Endothelial cell of umbilical vein (primary cell): ENCODE measurements at regions not wholly inside any gene's neighbourhood (a gene's known extent, or its start where the extent isn't known, plus 50 kb on each side); places are given as distances from the start of the nearest gene placed in this dataset.

Experiments used
- BruUV-seq: library from RNA; stranded (reverse); fragments of 400-500 nt; replicated peaks from 2 replicates; lab custom pipeline; 2021; lab: Mats Ljungman, UMichigan
- CTCF ChIA-PET: fragments of 300-600, 350-600 bp; sonication (Branson Sonifier 250); formaldehyde crosslinking; loops from one replicate; lab custom pipeline; 2021; ENCODE audit warnings: antibody characterized with exemption, inconsistent platforms; lab: Charles Lee
- POLR2A ChIA-PET: fragments of 300-600, 350-600 bp; sonication (Branson Sonifier 250); formaldehyde crosslinking; loops from one replicate; lab custom pipeline; 2021; ENCODE audit warnings: antibody characterized with exemption, inconsistent platforms; lab: Charles Lee
- DNase-seq: peaks from one replicate; pipeline ENCODE4 v3.0.0-alpha.2; 2011; ENCODE audit warnings: low read depth, low spot score
- FAIRE-seq: peaks from 2 replicates; lab custom pipeline; 2011; peaks lifted over from hg19 to GRCh38; lab: Jason Lieb, UNC
- H2AFZ ChIP-seq: 2 replicates; pipeline ENCODE4 v1.6.0; 2012; ENCODE audit warnings: low read depth, low read length, control low read depth, inconsistent platforms
- H3K27ac ChIP-seq: 2 replicates; pipeline ENCODE4 v1.5.1; 2011; ENCODE audit warnings: low read depth, mild to moderate bottlenecking, control low read depth, low read length, moderate library complexity; ENCODE audit not compliant: insufficient read depth
- H3K27me3 ChIP-seq, 2 experiments: 2 replicates each; pipeline versions ENCODE4 v1.6.0 to v1.6.1; 2011; ENCODE audit warnings: low read length in 2 of 2, mixed read lengths in 1 of 2; ENCODE audit not compliant: control insufficient read depth in 2 of 2, insufficient read depth in 2 of 2
- H3K36me3 ChIP-seq, 2 experiments: 2 replicates in 1 of 2; 3 replicates in 1 of 2; pipeline ENCODE4 v1.5.1; 2011; ENCODE audit warnings: low read length in 2 of 2, mild to moderate bottlenecking in 1 of 2, moderate library complexity in 1 of 2; ENCODE audit not compliant: control insufficient read depth in 2 of 2, insufficient read depth in 2 of 2; ENCODE audit errors: extremely low read depth in 1 of 2
- H3K4me1 ChIP-seq: 3 replicates; pipeline ENCODE4 v1.5.1; 2011; ENCODE audit warnings: mild to moderate bottlenecking, low read length; ENCODE audit not compliant: control insufficient read depth, insufficient read depth; ENCODE audit errors: extremely low read depth
- H3K4me2 ChIP-seq: 2 replicates; pipeline ENCODE4 v1.6.1; 2011; ENCODE audit warnings: low read length, control low read depth, mixed read lengths; ENCODE audit not compliant: insufficient read depth
- H3K4me3 ChIP-seq, 3 experiments: fragments of 200-600 bp in 1 of 3; sonication (generic), shearing (Covaris generic) in 1 of 3; replicated peaks in 1 of 3; 2 replicates each; pipeline ENCODE4 v1.5.1; 2011 to 2016; ENCODE audit warnings: control low read depth in 3 of 3, low read length in 3 of 3, mild to moderate bottlenecking in 2 of 3, inconsistent platforms in 1 of 3, low read depth in 1 of 3, moderate library complexity in 1 of 3; ENCODE audit not compliant: insufficient read depth in 1 of 3
- H3K79me2 ChIP-seq: 2 replicates; pipeline ENCODE4 v1.6.0; 2012; ENCODE audit warnings: low read length, inconsistent platforms; ENCODE audit not compliant: control insufficient read depth, insufficient read depth
- H3K9ac ChIP-seq: replicated peaks from 2 replicates; pipeline ENCODE3; 2011; ENCODE audit warnings: low read length, control low read depth; ENCODE audit not compliant: insufficient read depth; ENCODE audit errors: extremely low read depth
- H3K9me1 ChIP-seq: replicated peaks from 3 replicates; pipeline ENCODE4 v1.6.0; 2011; ENCODE audit warnings: mild to moderate bottlenecking, low read length; ENCODE audit not compliant: control insufficient read depth, insufficient read depth; ENCODE audit errors: extremely low read depth
- H3K9me3 ChIP-seq: replicated peaks from 2 replicates; pipeline ENCODE4 v1.5.1; 2012; ENCODE audit warnings: low read length, inconsistent platforms; ENCODE audit not compliant: control insufficient read depth, insufficient read depth
- H4K20me1 ChIP-seq: replicated peaks from 2 replicates; pipeline ENCODE3; 2011; ENCODE audit warnings: mild to moderate bottlenecking, low read length; ENCODE audit not compliant: control insufficient read depth, insufficient read depth; ENCODE audit errors: extremely low read depth
- CTCF ChIP-seq, 2 donors: IDR thresholded peaks; 1 replicate in 1 of 2; 2 replicates in 1 of 2; pipeline ENCODE4 v1.5.1; 2011; ENCODE audit warnings: low read length in 2 of 2, mild to moderate bottlenecking in 2 of 2, moderate library complexity in 2 of 2, control low read depth in 1 of 2, inconsistent platforms in 1 of 2, low read depth in 1 of 2; ENCODE audit not compliant: insufficient read depth in 1 of 2; ENCODE audit errors: extremely low read depth in 1 of 2
- EZH2 ChIP-seq: IDR thresholded peaks from 2 replicates; pipeline ENCODE4 v1.6.1; 2012; ENCODE audit warnings: borderline replicate concordance, low read depth, mild to moderate bottlenecking, moderate library complexity, low read length, inconsistent platforms; ENCODE audit not compliant: severe bottlenecking
- FOS ChIP-seq: IDR thresholded peaks from 2 replicates; pipeline ENCODE4 v1.6.1; 2011; ENCODE audit warnings: mild to moderate bottlenecking, low read length, moderate library complexity, borderline replicate concordance; ENCODE audit not compliant: insufficient read depth
- GATA2 ChIP-seq: IDR thresholded peaks from 2 replicates; pipeline ENCODE4 v1.7.0; 2011; ENCODE audit warnings: low read depth, mild to moderate bottlenecking, moderate library complexity, mixed read lengths, low read length; ENCODE audit not compliant: insufficient read length, insufficient read depth
- JUN ChIP-seq: IDR thresholded peaks from 2 replicates; pipeline ENCODE4 v1.6.1; 2011; ENCODE audit warnings: borderline replicate concordance, low read depth; ENCODE audit not compliant: insufficient read length, insufficient read depth
- MAX ChIP-seq: IDR thresholded peaks from 2 replicates; pipeline ENCODE4 v1.6.1; 2011; ENCODE audit not compliant: insufficient read depth, insufficient read length
- MYC ChIP-seq: IDR thresholded peaks from one replicate; pipeline ENCODE4 v1.6.1; 2011; ENCODE audit warnings: mild to moderate bottlenecking, low read depth, low read length
- POLR2A ChIP-seq: IDR thresholded peaks from 2 replicates; pipeline ENCODE4 v1.6.1; 2012; ENCODE audit warnings: low read depth, mild to moderate bottlenecking, control low read depth, low read length
- POLR2AphosphoS5 ChIP-seq: IDR thresholded peaks from 2 replicates; pipeline ENCODE4 v1.6.1; 2012; ENCODE audit warnings: low read depth, mild to moderate bottlenecking, control low read depth, low read length, moderate library complexity; ENCODE audit not compliant: insufficient read depth
- dilution Hi-C: fragments of 300-500 bp; cut with MboI; formaldehyde crosslinking; loops from one replicate; pipeline ENCODE4 v1.15.0; 2019; ENCODE audit warnings: low sequenced_read_pairs; ENCODE audit not compliant: extremely low pct_ligation_motif_present
- intact Hi-C: fragments of 100-400 bp; cut with micrococcal nuclease; formaldehyde crosslinking; loops from one replicate; pipeline ENCODE4 v1.10.0; 2022

GRCh38 chr1:170461291-170461747 lies 70.6 kb upstream of the GORAB start:
- Histone ChIP-seq H3K9me1 (no peaks in the 10 kb centered on the region), H2AFZ (no peak overlapping the region), H3K27me3 (no peaks in the 10 kb centered on the region), H3K27ac (no peak overlapping the region), H3K79me2 (no peaks in the 10 kb centered on the region), H3K4me1 (no peaks in the 10 kb centered on the region), H3K4me3 (no peak overlapping the region), H3K9ac (no peak overlapping the region), H3K4me2 (no peak overlapping the region), H3K36me3 (no peaks in the 10 kb centered on the region), H3K9me3 (no peaks in the 10 kb centered on the region), H4K20me1 (no peaks in the 10 kb centered on the region)
- intact Hi-C loops: no loop called here
- no peak for DNase-seq
- BruUV-seq: no TSS peak
- dilution Hi-C loops: no loop called here
- TF ChIP-seq FOS (no peak), POLR2A (no peak), GATA2 (no peak), POLR2AphosphoS5 (no peak), EZH2 (no peak), MYC (no peak), CTCF (IDR thresholded peaks at IDR 0.05; ENCODE audit: extremely low read depth in 1 of 2, insufficient read depth in 1 of 2, low read depth in 1 of 2, low read length in 2 of 2) (no peak), JUN (no peak), MAX (no peak)
- POLR2A ChIA-PET: no interaction called here
- no peak for FAIRE-seq
- CTCF ChIA-PET: interaction anchor here (0.9 to 1.6 kb wide), 3 partner anchors 20 to 228 kb away, joined by 3 read pairs; no protein-coding TSS in a partner anchor
